ENCODE measurements at regions not wholly inside any gene's neighbourhood (a gene's known extent, or its start where the extent isn't known, plus 50 kb on each side); places are given as distances from the start of the nearest gene placed in this dataset.

DNA sequence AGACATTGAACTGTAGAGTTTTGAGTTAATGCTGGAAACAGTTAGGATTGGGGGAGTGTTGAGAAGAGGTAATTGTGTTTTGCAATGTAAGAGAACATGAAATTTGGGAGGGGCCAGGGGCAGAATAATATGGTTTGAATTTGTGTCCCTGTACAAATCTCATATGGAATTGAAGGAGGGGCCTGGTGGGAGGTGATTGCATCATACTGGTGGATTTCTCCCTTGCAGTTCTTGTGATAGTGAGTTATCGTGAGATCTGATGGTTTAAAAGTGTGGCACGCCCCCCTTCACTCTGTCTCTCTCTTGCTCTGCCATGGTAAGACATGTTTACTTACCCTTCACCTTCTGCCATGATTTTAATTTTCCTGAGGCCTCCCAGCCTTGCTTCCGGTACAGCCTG is 876.0 kb upstream of the FBXO33 start:
- H3K36me3 ChIP-seq (ENCODE audit: control insufficient read depth, insufficient read depth, low read length) = no peaks in the 10 kb centered on the region
- ATAC-seq (no peak), DNase-seq (ENCODE audit: low read depth, low spot score) (no peak)
- H3K9me3 ChIP-seq (ENCODE audit: control insufficient read depth, insufficient read depth, low read depth, low read length) = no peaks in the 10 kb centered on the region
- POLR2A ChIA-PET = no interaction called here
- in situ Hi-C loops (cut with HindIII; ENCODE audit: low pct_unique_long_range_greater_than_20kb, low sequenced_read_pairs) (no loop called here), intact Hi-C loops (cut with micrococcal nuclease; ENCODE audit: unreplicated experiment) (loop anchor here (10.0 kb wide), 1 partner anchor 243 kb away; no protein-coding TSS in a partner anchor)
- no TSS peak for BruUV-seq (replicated peaks)
- H3K4me3 ChIP-seq (ENCODE audit: low read depth in 2 of 2, low read length in 2 of 2) = no peak overlapping the region
- no peaks in the 10 kb centered on the region for H3K27me3 ChIP-seq (ENCODE audit: control insufficient read depth, insufficient read depth, low read length)
- CTCF ChIA-PET = no interaction called here
- no peak for TF ChIP-seq POLR2AphosphoS5 (IDR thresholded peaks at IDR 0.05; ENCODE audit: low read depth, low read length)
- no peak for TF ChIP-seq SIN3A (IDR thresholded peaks at IDR 0.05; ENCODE audit: borderline replicate concordance, insufficient read depth, low read depth, low read length)
- TF ChIP-seq, protein P1, sequence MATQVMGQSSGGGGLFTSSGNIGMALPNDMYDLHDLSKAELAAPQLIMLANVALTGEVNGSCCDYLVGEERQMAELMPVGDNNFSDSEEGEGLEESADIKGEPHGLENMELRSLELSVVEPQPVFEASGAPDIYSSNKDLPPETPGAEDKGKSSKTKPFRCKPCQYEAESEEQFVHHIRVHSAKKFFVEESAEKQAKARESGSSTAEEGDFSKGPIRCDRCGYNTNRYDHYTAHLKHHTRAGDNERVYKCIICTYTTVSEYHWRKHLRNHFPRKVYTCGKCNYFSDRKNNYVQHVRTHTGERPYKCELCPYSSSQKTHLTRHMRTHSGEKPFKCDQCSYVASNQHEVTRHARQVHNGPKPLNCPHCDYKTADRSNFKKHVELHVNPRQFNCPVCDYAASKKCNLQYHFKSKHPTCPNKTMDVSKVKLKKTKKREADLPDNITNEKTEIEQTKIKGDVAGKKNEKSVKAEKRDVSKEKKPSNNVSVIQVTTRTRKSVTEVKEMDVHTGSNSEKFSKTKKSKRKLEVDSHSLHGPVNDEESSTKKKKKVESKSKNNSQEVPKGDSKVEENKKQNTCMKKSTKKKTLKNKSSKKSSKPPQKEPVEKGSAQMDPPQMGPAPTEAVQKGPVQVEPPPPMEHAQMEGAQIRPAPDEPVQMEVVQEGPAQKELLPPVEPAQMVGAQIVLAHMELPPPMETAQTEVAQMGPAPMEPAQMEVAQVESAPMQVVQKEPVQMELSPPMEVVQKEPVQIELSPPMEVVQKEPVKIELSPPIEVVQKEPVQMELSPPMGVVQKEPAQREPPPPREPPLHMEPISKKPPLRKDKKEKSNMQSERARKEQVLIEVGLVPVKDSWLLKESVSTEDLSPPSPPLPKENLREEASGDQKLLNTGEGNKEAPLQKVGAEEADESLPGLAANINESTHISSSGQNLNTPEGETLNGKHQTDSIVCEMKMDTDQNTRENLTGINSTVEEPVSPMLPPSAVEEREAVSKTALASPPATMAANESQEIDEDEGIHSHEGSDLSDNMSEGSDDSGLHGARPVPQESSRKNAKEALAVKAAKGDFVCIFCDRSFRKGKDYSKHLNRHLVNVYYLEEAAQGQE (IDR thresholded peaks at IDR 0.05; ENCODE audit: insufficient read depth in 1 of 2, low read depth in 2 of 2, low read length in 1 of 2) = no peak
- TF ChIP-seq, protein P2, sequence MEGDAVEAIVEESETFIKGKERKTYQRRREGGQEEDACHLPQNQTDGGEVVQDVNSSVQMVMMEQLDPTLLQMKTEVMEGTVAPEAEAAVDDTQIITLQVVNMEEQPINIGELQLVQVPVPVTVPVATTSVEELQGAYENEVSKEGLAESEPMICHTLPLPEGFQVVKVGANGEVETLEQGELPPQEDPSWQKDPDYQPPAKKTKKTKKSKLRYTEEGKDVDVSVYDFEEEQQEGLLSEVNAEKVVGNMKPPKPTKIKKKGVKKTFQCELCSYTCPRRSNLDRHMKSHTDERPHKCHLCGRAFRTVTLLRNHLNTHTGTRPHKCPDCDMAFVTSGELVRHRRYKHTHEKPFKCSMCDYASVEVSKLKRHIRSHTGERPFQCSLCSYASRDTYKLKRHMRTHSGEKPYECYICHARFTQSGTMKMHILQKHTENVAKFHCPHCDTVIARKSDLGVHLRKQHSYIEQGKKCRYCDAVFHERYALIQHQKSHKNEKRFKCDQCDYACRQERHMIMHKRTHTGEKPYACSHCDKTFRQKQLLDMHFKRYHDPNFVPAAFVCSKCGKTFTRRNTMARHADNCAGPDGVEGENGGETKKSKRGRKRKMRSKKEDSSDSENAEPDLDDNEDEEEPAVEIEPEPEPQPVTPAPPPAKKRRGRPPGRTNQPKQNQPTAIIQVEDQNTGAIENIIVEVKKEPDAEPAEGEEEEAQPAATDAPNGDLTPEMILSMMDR (IDR thresholded peaks at IDR 0.05) = no peak
- no peak for TF ChIP-seq TCF7L2 (IDR thresholded peaks at IDR 0.05; ENCODE audit: low read depth, low read length)
- H3K4me1 ChIP-seq (ENCODE audit: control insufficient read depth, insufficient read depth, low read length) = no peaks in the 10 kb centered on the region
- H3K27ac ChIP-seq (ENCODE audit: low read length) = no peak overlapping the region

DNA sequence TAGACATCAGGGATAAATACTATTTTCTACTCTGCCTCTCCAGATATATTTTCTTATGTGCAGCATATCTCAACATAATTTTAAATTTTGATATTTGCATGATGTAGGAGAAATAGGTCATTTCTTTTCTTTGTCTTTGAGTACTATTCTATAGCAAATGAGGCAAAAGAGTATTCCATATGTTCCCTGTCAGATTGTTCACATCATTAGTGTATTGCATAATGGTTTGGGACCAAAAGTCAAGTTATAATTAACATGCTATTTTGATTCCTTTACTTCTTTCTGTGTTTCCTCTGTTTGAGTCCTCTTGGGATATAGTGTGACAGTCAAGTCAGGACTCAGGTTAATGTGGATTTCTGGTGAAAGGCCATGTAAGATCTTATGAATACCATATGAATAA is 864.6 kb upstream of the FBXO33 start:
- in situ Hi-C loops (cut with HindIII; ENCODE audit: low pct_unique_long_range_greater_than_20kb, low sequenced_read_pairs) = no loop called here
- ATAC-seq (no peak), DNase-seq (ENCODE audit: low read depth, low spot score) (no peak)
- Histone ChIP-seq H3K27ac (ENCODE audit: low read length) (no peak overlapping the region), H3K4me3 (ENCODE audit: low read depth in 2 of 2, low read length in 2 of 2) (no peak overlapping the region), H3K9me3 (ENCODE audit: control insufficient read depth, insufficient read depth, low read depth, low read length) (no peaks in the 10 kb centered on the region), H3K4me1 (ENCODE audit: control insufficient read depth, insufficient read depth, low read length) (no peaks in the 10 kb centered on the region), H3K36me3 (ENCODE audit: control insufficient read depth, insufficient read depth, low read length) (no peaks in the 10 kb centered on the region), H3K27me3 (ENCODE audit: control insufficient read depth, insufficient read depth, low read length) (no peaks in the 10 kb centered on the region)
- intact Hi-C loops (cut with micrococcal nuclease; ENCODE audit: unreplicated experiment) = no loop called here
- POLR2A ChIA-PET = no interaction called here
- no TSS peak for BruUV-seq (replicated peaks)
- CTCF ChIA-PET = no interaction called here
- TF ChIP-seq TCF7L2 (IDR thresholded peaks at IDR 0.05; ENCODE audit: low read depth, low read length) (no peak), SIN3A (IDR thresholded peaks at IDR 0.05; ENCODE audit: borderline replicate concordance, insufficient read depth, low read depth, low read length) (no peak), POLR2AphosphoS5 (IDR thresholded peaks at IDR 0.05; ENCODE audit: low read depth, low read length) (no peak)
- TF ChIP-seq, protein P2 (IDR thresholded peaks at IDR 0.05) = no peak
- TF ChIP-seq, protein P1 (IDR thresholded peaks at IDR 0.05; ENCODE audit: insufficient read depth in 1 of 2, low read depth in 2 of 2, low read length in 1 of 2) = no peak

All from Panc1 (cell line).